Stimulated activated CD8-positive, alpha-beta memory T cell treated with anti-CD3 and anti-CD28 coated beads, Interleukin-2, amount 100 ng/mL, for 1 hour (primary cell): ENCODE measurements at regions not wholly inside any gene's neighbourhood (a gene's known extent, or its start where the extent isn't known, plus 50 kb on each side); places are given as distances from the start of the nearest gene placed in this dataset.
"Not testable (repeated sequence)": the region's sequence is repeated elsewhere in the genome, so short reads cannot be mapped to it uniquely, and the experiment has no call there.

ENCODE experiments used
- DNase-seq, 2 donors: peaks; one replicate each; pipeline ENCODE4 v3.0.0-alpha.2; 2020; ENCODE audit warnings: low read depth in 2 of 2

DNA sequence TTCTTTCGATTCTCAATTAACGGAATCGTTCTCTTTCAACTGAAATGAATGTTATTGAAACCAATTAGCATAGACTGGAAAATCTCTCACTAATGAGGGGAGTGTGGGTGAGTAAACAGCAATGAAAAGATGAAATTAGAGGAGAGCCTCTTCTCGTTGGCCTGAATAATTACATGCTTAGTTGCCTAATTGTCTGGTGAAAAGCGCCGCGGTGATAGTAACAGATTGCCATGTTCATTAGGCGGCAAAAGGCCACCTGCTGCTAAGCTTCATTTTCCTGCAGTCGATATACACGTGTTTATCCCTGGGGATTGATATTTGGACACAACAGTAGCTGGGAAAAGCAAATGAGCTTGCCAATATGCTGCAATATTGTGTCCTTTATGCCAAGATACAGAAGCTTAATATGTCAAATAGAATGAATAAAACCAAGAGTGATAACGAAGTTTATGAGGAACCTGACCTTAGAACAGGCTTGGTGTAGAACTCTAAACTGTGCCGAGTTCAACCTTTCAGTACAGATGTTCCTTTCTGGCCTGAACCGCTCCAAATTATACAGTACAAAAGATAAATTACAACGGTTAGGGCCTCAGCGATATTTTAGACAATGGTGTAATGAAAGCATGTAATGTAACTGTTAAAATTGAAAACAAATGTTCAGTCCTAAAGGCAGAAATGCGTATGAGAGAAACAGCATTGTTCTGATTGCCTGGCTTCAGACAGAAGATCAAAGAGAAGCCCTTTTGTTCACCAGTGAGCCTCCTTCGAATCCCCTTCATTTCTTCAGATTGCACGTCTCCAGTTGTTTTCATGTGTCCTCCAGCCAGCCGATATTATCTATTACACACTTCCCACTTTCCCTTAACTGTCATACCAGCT is 185.2 kb downstream of the SHOX2 start:
- DNase-seq, result no peak

DNA sequence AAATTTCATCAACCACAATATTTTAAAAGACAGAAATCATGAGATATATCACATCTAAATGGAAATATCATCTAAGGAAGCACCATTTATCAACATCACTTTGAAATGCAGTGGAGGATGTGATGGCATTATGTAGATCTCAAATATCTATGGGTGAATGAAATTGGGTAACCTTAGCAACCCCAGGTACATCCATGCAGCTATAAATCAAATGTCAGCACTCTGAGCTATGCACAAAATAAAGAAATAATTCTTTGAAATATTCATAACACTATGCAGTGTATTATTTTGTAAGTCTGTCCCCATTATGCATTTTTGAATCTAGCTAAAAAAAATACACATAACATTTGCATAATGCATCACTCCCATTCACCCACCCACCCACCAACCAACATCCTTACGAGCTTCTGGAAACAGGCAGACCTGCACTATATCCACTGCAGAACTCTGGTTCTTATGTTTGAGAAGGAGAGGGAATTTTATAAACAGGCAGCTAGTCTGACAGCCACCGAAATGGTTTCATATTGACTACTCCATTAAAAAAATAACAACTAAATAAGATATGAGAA is 186.8 kb downstream of the SHOX2 start:
- DNase-seq, result no peak

DNA sequence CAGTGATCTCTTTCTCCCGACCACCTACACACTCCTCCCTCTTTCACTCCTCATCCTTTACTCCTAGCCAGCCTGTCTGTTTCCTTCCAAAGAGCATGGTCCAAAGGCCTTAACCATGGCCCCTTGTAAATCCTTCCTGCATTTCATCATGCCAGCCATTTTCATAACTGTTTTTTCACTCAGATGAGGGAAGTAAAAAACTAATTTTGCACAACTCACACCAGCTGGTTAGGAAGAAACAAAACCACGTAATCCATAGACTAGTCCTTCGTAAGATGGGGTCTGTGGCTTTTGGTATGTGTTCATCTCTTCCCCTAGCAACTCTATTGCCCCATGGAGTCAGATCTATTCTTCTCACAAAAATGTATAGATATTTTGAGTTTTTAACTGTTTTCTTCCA is 187.8 kb downstream of the SHOX2 start:
- no peak for DNase-seq

- DNase-seq, result no peak
Measured at GRCh38 chr3:157916672-157917071, 189.5 kb downstream of the SHOX2 start.

DNA sequence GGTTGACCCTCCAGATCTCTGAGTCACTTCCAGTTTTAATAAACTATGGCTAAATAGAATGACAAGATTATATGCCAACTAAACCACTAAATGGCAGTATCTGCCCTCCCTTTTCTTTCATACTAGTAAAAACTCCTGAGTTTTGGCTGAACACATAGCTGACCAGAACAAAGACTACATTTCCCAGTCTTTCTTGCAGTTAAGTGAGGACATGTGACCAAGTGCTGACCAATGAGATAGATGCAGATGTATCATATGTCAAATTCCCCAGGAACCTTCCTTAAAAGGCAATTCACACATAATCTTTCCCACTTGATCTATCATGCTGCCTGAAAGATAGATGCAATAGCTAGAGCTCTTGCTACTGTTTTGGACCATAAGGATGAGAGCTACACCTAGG is 191.3 kb downstream of the SHOX2 start:
- DNase-seq, result no peak

GRCh38 chr3:157913741-157914150 is 192.5 kb downstream of the SHOX2 start:
- no peak for DNase-seq

DNA sequence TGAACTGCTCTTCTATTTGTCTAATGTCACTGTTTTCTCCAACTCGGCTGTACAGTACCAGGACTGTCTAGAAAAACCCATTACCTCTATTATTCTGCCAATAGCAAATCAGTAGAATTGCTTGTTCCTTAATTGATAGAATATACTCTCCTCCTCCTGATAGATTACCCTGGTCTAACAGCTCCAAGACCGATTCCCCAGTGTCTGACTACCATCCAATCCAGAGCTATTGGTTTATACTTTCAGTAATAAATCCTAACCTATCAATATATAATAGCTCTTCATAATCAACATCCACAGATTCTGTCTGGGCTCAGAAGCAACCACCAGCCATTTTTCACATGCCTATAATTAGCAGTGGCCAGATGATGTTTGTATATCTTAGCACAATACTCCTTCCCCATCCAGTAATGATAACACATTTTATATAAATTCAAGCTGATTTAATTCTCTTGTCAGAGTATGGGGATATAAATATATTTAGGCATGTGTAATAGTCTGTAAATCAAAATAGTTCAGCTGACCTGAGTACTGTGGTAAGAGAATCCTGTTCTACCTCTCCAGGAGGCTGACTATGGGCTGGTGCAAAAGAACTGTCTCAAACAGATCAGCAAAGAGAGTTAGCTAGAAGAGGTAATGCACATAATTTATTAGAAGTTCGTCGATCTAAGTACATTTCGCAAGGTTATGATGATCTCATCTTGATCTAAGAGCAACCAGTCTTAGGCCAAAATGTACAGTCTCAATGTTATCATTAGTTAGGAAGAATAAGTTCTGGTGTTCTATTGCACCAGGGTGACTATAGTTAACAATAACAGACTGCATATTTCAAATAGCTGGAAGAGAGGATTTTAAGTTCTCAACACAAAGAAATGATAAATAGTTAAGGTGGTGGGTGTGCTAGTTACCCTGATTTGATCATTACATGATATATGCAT is 193.4 kb downstream of the SHOX2 start:
- no peak for DNase-seq

DNA sequence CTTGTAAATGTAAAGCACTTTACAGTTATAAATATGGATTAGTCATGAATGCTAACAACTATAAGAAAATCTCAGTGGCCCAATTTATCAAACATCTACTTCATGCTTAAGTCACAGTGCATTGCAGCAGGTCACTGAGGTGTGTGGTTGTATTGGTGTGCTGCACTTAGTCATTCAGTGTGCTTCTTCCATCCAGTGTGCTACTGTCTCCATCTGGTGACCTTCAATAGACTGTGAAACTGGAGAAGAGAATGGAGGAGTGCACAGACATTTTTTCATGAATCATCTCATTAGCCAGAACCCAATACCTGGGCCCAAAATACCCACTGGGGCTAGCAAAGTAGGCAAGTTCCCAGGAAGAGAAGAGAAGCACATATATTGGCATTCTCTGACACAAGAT is 199.6 kb downstream of the SHOX2 start:
- no peak for DNase-seq

- DNase-seq, result no peak
Measured at GRCh38 chr3:157905885-157906284, 200.3 kb downstream of the SHOX2 start.

DNA sequence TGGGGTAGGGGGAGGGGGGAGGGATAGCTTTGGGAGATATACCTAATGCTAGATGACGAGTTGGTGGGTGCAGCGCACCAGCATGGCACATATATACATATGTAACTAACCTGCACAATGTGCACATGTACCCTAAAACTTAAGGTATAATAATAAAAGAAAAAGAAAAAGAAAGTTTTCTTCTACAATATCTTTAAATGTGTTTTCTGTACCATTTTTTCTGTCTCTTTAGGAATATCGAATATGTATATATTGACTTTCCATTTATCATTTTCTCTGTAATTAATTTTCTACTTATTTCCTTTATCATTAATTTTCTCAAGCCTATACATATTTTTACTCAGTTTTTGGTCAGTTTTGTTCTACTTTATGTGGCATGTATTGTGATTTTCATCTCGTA is 203.5 kb downstream of the SHOX2 start:
- not testable (repeated sequence) for DNase-seq

GRCh38 chr3:157888040-157888439 is 218.2 kb downstream of the SHOX2 start:
- DNase-seq, result no peak

DNA sequence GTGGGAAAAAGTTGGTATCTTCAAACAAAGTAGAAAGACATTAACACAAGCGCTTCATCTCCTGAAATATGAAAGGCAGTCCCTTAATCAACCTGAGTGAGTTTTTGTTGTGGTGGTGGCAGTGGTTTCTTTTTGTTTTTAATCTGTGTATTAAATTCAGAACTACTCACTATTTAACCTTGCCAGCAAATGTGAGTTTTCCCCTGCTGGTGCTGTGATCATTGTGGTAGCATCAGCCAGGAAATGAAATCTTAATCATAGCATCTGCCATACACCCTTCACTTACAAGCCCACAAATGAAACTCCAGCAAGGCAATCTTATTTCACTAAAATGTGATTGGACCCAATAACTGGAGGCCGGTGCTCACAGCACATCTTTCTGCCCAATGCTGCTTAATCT is 229.7 kb downstream of the SHOX2 start:
- DNase-seq, result no peak

DNA sequence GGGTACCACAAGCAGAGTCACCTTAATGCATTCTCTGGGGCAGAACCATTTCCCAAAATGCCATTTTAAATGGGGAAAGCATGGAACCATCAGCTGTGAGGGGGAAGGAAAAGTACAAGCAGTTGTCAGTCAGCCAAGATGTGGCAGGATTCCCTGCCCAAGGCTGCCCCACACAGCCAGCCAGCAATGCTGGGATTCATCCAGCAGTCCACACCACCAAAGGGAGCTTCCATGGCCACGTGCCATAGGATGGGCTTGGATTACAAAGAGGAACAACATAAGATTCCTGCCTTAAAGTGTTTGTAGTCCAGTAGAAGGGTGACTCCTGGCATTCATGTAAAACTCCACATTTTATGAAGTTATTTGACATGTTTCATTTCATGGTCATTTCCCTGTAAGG is 233.3 kb downstream of the SHOX2 start:
- DNase-seq, result no peak

DNA sequence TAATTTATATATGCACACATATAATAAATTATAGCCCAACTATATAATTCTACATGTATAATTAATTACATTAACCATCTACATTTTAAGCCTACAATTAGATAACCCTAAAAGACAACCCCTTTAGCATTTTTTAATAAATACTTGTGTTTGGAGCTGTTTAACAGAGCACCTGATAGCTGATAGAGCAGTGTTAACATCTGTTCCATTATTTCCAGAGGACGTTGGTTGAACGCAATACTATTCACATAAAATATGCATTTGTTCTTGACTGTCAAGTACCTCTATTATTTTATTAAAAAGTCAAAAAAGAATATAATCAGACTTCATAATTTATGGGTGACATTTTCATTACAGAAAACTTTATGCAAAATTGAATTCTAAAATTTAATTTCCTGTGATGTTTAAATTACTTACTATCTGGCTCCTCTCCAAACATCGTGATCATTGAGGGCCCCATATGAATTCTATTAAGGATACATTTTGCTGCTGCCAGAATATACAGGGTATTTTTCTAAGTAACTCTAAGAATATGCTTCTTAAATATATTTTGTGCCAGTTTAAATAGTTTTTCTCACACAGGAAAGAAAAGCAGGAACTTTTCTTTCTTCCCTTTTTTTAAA is 234.3 kb downstream of the SHOX2 start:
- no peak for DNase-seq

- no peak for DNase-seq
Measured at GRCh38 chr3:157871248-157871647, 235.0 kb downstream of the SHOX2 start.

GRCh38 chr3:157868946-157869345 is 237.3 kb downstream of the SHOX2 start:
- DNase-seq, result no peak

DNA sequence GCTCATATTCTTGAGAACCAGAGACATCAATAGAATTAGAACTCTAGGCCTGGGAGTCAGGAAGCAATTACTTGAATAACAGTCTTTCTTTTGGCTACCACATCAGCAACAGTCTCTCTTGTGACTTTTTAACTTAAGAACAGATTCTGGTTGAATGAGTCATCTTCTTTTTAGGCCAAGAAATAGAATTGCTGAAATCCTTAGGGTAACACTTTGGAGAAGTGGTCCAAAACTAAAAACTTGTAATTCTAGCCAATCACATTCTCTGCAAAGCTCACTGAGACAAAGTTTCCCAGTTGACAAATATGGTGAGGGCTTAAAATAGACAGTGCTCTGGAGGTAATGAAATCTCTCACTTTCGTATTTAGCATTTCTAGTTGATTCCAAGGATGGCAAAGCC is 238.0 kb downstream of the SHOX2 start:
- DNase-seq, result no peak

DNA sequence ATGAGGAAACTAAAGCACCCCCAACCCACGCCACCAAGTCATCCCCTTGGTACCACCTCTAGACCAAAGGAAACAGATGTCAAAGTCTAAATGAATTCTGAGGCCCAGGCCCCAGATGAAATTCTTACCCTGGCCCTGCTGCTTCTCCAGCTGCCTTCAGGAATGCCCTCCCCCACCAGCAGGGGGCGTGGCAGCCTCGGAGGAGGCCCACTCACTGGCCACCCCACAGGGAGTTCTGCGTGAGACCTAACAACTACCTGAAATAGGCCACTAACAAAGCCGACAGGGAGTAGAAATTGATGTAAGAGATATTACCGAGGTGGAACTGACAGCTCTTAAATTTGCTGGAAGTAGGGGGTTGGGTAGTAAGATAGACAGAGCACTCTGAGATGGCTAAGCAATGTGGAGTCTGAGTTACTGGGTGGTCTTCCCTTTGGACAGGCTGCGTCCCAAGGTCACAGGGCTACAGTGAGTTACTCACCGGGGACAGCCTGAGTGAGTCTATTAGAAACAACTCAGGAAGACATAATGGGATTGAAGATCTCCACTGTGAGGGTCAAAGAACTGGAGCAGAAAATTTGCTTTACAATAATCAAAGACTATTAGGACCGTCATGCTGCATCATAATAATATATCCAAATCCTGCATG is 240.7 kb downstream of the SHOX2 start:
- no peak for DNase-seq

- DNase-seq, result no peak
Measured at GRCh38 chr3:157861076-157861765, 245.0 kb downstream of the SHOX2 start.

DNA sequence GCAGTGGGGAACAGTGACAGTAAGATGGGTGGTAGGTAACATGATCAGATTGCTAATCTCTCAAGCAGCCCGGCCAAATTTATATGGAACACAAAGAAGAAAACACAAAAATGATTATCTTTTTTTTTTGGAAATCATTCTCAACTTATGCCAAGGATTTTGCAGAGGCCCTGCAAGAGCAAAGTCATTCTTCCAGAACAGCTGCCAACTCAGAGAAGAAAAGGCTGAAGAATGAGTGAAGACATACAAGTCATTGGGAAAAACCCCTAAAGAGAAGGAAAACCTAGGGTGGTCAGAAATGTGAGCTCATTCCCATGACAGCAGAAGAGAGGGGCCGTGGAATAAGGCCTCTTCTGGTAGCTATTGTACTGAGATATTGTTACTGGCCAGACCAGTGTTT is 246.7 kb downstream of the SHOX2 start:
- no peak for DNase-seq

GRCh38 chr3:157858821-157859220 is 247.4 kb downstream of the SHOX2 start:
- DNase-seq, result no peak
